ENCODE measurements at regions not wholly inside any gene's neighbourhood (a gene's known extent, or its start where the extent isn't known, plus 50 kb on each side); places are given as distances from the start of the nearest gene placed in this dataset.

GRCh38 chr1:244948416-244948815 lies 84.1 kb upstream of the HNRNPU start:
- Mint-ChIP-seq H3K4me3 (ENCODE audit: unreplicated experiment) (no peak overlapping the region), H3K9me3 (ENCODE audit: unreplicated experiment) (no peaks in the 10 kb centered on the region), H3K36me3 (ENCODE audit: insufficient read depth, unreplicated experiment) (no peaks in the 10 kb centered on the region), H3K27ac (ENCODE audit: unreplicated experiment) (no peak overlapping the region), H3K4me1 (ENCODE audit: low read depth, unreplicated experiment) (peaks cover 11% of the 10 kb centered on the region), H3K27me3 (ENCODE audit: insufficient read depth, unreplicated experiment) (no peaks in the 10 kb centered on the region)
- peaks cover 8% of the 10 kb centered on the region for H3K4me1 ChIP-seq
- H3K36me3 ChIP-seq (ENCODE audit: control insufficient read depth, insufficient read depth, low read length), result no peaks in the 10 kb centered on the region
- CTCF ChIA-PET, result no interaction called here
- H3K9me3 ChIP-seq, result no peaks in the 10 kb centered on the region
- POLR2A ChIA-PET, result no interaction called here
- no peak for DNase-seq
- no peak for TF ChIP-seq CTCF (IDR thresholded peaks at IDR 0.05; ENCODE audit: insufficient read depth in 1 of 2, low read depth in 1 of 2, low read length in 1 of 2, severe bottlenecking in 1 of 2, unreplicated experiment in 1 of 2)
- no TSS peak for BruUV-seq (replicated peaks)
- intact Hi-C loops (cut with micrococcal nuclease; ENCODE audit: unreplicated experiment), result no loop called here
- H3K4me3 ChIP-seq (ENCODE audit: low read depth, low read length), result no peak overlapping the region
- no peaks in the 10 kb centered on the region for H3K27me3 ChIP-seq (replicated peaks; ENCODE audit: control insufficient read depth, insufficient read depth, low read length)

- intact Hi-C loops (cut with micrococcal nuclease; ENCODE audit: unreplicated experiment), result no loop called here
- no TSS peak for BruUV-seq (replicated peaks)
- Mint-ChIP-seq H3K4me3 (ENCODE audit: unreplicated experiment) (no peak overlapping the region), H3K9me3 (ENCODE audit: unreplicated experiment) (no peaks in the 10 kb centered on the region), H3K4me1 (ENCODE audit: low read depth, unreplicated experiment) (no peaks in the 10 kb centered on the region), H3K27me3 (ENCODE audit: insufficient read depth, unreplicated experiment) (no peaks in the 10 kb centered on the region), H3K36me3 (ENCODE audit: insufficient read depth, unreplicated experiment) (no peaks in the 10 kb centered on the region), H3K27ac (ENCODE audit: unreplicated experiment) (no peak overlapping the region)
- no peak for TF ChIP-seq CTCF (IDR thresholded peaks at IDR 0.05; ENCODE audit: insufficient read depth in 1 of 2, low read depth in 1 of 2, low read length in 1 of 2, severe bottlenecking in 1 of 2, unreplicated experiment in 1 of 2)
- CTCF ChIA-PET, result no interaction called here
- Histone ChIP-seq H3K4me3 (ENCODE audit: low read depth, low read length) (no peak overlapping the region), H3K4me1 (no peaks in the 10 kb centered on the region), H3K27me3 (replicated peaks; ENCODE audit: control insufficient read depth, insufficient read depth, low read length) (no peaks in the 10 kb centered on the region), H3K9me3 (no peaks in the 10 kb centered on the region), H3K36me3 (ENCODE audit: control insufficient read depth, insufficient read depth, low read length) (no peaks in the 10 kb centered on the region)
- POLR2A ChIA-PET, result no interaction called here
- no peak for DNase-seq
Observed at GRCh38 chr1:244945109-244945671, 80.8 kb upstream of the HNRNPU start.

DNA sequence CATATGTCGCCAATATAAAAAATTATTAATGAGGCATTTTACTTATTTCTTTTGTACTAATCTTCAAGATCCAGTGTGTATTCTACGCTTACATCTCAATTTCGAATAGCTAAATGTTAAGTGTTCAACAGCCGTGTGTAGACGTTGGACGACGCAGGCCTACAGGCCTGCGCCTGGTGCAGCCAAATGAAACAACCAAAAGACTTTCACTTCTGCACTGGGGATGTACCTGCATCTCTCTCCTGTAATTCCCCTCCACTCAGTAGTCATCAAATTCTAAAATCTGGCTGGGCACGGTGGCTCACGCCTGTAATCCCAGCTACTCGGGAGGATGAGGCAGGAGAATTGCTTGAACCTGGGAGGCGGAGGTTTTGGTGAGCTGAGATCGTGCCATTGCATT lies 76.8 kb upstream of the HNRNPU start:
- no TSS peak for BruUV-seq (replicated peaks)
- H3K4me1 ChIP-seq, result no peaks in the 10 kb centered on the region
- Mint-ChIP-seq H3K4me1 (ENCODE audit: low read depth, unreplicated experiment) (no peaks in the 10 kb centered on the region), H3K36me3 (ENCODE audit: insufficient read depth, unreplicated experiment) (no peaks in the 10 kb centered on the region), H3K27ac (ENCODE audit: unreplicated experiment) (no peak overlapping the region), H3K27me3 (ENCODE audit: insufficient read depth, unreplicated experiment) (no peaks in the 10 kb centered on the region), H3K9me3 (ENCODE audit: unreplicated experiment) (no peaks in the 10 kb centered on the region), H3K4me3 (ENCODE audit: unreplicated experiment) (no peak overlapping the region)
- no peaks in the 10 kb centered on the region for H3K36me3 ChIP-seq (ENCODE audit: control insufficient read depth, insufficient read depth, low read length)
- POLR2A ChIA-PET, result no interaction called here
- no peak for DNase-seq
- CTCF ChIA-PET, result no interaction called here
- no peaks in the 10 kb centered on the region for H3K9me3 ChIP-seq
- H3K27me3 ChIP-seq (replicated peaks; ENCODE audit: control insufficient read depth, insufficient read depth, low read length), result no peaks in the 10 kb centered on the region
- H3K4me3 ChIP-seq (ENCODE audit: low read depth, low read length), result no peak overlapping the region
- TF ChIP-seq CTCF (IDR thresholded peaks at IDR 0.05; ENCODE audit: insufficient read depth in 1 of 2, low read depth in 1 of 2, low read length in 1 of 2, severe bottlenecking in 1 of 2, unreplicated experiment in 1 of 2), result no peak
- intact Hi-C loops (cut with micrococcal nuclease; ENCODE audit: unreplicated experiment), result no loop called here
